HUES64 (cell line): ENCODE measurements at regions not wholly inside any gene's neighbourhood (a gene's known extent, or its start where the extent isn't known, plus 50 kb on each side); places are given as distances from the start of the nearest gene placed in this dataset.
"Not testable (repeated sequence)": the region's sequence is repeated elsewhere in the genome, so short reads cannot be mapped to it uniquely, and the experiment has no call there.

Source experiments
- H3K27ac ChIP-seq: 2 replicates; pipeline ENCODE4 v1.7.0; 2013; ENCODE audit warnings: low read depth, low read length, inconsistent platforms
- H3K27me3 ChIP-seq: 2 replicates; pipeline ENCODE4 v1.6.1; 2013; ENCODE audit warnings: mild to moderate bottlenecking, low read length; ENCODE audit not compliant: insufficient read depth
- H3K36me3 ChIP-seq: 2 replicates; pipeline ENCODE4 v1.6.1; 2013; ENCODE audit warnings: mild to moderate bottlenecking, low read length; ENCODE audit not compliant: insufficient read depth
- H3K4me1 ChIP-seq: 2 replicates; pipeline ENCODE4 v1.6.1; 2013; ENCODE audit warnings: mild to moderate bottlenecking, low read length, moderate library complexity; ENCODE audit not compliant: insufficient read depth
- H3K4me3 ChIP-seq: 2 replicates; pipeline ENCODE4 v1.5.1; 2013; ENCODE audit warnings: mild to moderate bottlenecking, low read length, moderate library complexity
- H3K9ac ChIP-seq: 2 replicates; pipeline ENCODE4 v1.6.1; 2013; ENCODE audit warnings: mild to moderate bottlenecking, low read depth, low read length
- H3K9me3 ChIP-seq: 2 replicates; pipeline ENCODE4 v1.6.1; 2013; ENCODE audit warnings: low read depth, low read length; ENCODE audit not compliant: insufficient read depth
- WGBS: fragments of 150-250, 120-280 bp; methylation state at CpG from one replicate; pipeline ENCODE4 v1.1.7; 2013; ENCODE audit warnings: missing lambda C conversion rate; 5-methylcytosine and 5-hydroxymethylcytosine counted together

DNA sequence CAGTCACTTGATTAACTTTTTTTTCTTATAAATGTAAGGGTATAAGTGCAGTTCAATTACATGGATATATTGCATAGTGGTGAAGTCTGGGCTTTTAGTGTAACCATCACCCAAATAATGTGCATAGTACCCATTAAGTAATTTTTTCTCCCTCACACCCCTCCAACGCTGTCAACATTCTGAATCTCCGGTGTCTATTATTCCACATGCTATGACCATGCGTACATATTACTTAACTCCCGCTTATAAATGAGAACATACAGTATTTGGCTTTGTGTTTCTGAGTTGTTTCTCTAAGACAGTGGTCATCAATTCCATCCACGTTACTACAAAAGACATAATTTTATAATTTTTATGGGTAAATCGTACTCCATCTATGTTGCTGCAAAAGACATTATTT lies 1191.1 kb downstream of the NCAM2 start:
- 97% methylated on average over 3 of the region's 6 CpGs for WGBS
- Histone ChIP-seq H3K4me1 (no peaks in the 10 kb centered on the region), H3K4me3 (no peak overlapping the region), H3K27ac (no peak overlapping the region), H3K9ac (no peak overlapping the region), H3K36me3 (no peaks in the 10 kb centered on the region), H3K9me3 (no peaks in the 10 kb centered on the region), H3K27me3 (no peaks in the 10 kb centered on the region)

DNA sequence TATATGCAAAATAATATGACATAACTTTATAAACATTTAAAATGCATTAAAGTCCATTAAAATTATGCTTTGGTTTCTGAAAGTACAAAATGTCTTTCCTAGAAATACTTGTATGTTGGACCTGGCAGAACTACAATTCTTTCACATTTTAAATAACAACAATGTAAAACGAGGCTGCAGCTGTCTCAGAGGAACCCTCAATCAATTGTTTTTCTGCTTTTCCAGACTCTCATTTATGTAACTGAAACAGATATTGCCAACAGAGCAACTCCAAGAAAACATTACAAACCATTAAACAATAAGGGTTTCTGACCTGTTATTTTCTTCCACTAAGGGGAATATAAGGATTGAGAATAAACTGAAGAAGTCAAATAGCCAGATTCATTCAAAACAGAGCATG lies 1193.4 kb downstream of the NCAM2 start:
- 94% methylated on average over 1 of the region's 1 CpG for WGBS
- no peaks in the 10 kb centered on the region for H3K4me1 ChIP-seq
- H3K4me3 ChIP-seq, result no peak overlapping the region
- H3K36me3 ChIP-seq, result no peaks in the 10 kb centered on the region
- no peak overlapping the region for H3K27ac ChIP-seq
- 0 out of 2 replicates have a peak, but pooled peaks cover 2% of the 10 kb centered on the region for H3K9me3 ChIP-seq
- H3K9ac ChIP-seq, result no peak overlapping the region
- H3K27me3 ChIP-seq, result no peaks in the 10 kb centered on the region

DNA sequence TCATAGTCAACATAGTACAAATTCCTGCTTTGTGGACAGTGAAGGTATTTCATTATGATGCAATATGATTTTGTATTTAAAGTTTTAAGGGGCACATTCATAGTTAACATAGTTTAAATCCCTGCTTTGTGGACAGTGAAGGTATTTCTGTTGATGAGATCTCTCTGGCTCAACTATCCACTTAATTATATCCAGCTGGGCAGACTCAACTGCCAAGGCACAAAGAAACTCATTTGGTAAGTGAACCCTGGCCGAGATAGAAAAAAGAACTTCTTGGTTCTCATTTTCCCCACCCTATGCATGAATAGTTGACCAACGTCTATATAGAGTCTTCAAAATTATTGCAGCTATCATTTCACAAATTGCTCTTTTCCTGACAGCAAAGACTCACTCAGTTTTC lies 1194.6 kb downstream of the NCAM2 start:
- 89% methylated on average over 2 of the region's 2 CpGs for WGBS
- H3K9me3 ChIP-seq, result 0 out of 2 replicates have a peak, but pooled peaks cover 3% of the 10 kb centered on the region
- H3K27ac ChIP-seq, result no peak overlapping the region
- no peak overlapping the region for H3K4me3 ChIP-seq
- no peaks in the 10 kb centered on the region for H3K4me1 ChIP-seq
- H3K9ac ChIP-seq, result no peak overlapping the region
- H3K36me3 ChIP-seq, result no peaks in the 10 kb centered on the region
- H3K27me3 ChIP-seq, result no peaks in the 10 kb centered on the region

DNA sequence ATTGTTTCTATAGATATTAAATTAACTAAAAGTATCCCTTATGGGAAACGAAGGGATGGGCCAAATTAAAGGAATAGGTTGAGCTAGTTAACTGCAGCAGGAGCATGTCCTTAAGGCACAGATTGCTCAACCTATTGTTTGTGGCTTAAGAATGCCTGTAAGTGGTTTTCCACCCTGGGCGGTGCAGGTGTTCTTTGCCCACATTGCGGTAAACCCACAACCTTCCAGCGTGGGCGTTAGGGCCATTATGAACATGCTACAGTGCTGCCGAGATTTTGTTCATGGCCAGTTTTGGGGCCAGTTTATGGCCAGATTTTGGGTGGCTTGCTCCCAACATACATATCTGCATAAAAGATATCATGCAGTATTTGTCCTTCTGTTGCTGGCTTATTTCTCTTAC lies 1196.8 kb downstream of the NCAM2 start:
- not testable (repeated sequence) for H3K9me3 ChIP-seq, H3K4me3 ChIP-seq
- 97% methylated on average over 6 of the region's 6 CpGs for WGBS

DNA sequence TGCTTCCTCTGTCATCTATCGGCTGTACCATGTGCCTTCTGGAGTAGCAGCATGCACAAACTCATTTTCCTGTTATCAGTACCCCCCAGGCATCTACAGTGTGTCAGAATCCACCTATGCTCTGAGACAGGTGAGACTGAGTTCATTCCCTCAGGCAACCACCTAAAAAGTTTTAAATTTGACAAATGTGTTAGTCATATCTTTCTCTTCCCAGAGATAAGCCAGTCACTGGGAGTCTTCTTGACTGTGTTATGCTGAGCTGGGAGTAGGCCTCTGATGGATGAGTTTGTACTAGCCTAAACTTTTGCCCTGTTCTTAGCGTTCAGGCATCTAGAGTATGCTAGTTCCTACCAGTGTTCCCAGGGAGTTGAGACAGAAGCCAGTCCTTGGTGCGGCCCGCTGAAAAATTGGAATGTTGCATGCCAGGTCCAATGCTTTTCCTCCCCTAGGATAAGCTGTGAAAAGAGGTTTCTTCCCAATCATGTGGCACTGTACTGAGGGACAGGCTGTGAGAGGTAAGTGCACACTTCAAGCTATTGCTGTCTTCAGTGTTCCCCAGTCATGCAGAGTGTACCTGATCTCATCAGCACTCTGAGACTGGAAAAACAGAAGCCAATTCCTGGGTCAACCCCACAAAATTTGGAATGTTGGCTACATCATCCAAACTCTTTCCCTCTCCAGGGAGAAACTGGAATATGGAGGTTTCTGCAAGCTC lies 1202.3 kb downstream of the NCAM2 start:
- Histone ChIP-seq H3K4me1 (no peaks in the 10 kb centered on the region), H3K4me3 (no peak overlapping the region), H3K27ac (no peak overlapping the region), H3K36me3 (no peaks in the 10 kb centered on the region), H3K9me3 (0 out of 2 replicates have a peak, but pooled peaks cover 2% of the 10 kb centered on the region), H3K27me3 (no peaks in the 10 kb centered on the region), H3K9ac (no peak overlapping the region)
- WGBS, result 93% methylated on average over 4 of the region's 4 CpGs

More for the DNA sequence above, 1196.8 kb downstream of the NCAM2 start:
- not testable (repeated sequence) for H3K36me3 ChIP-seq, H3K27ac ChIP-seq, H3K4me1 ChIP-seq, H3K9ac ChIP-seq, H3K27me3 ChIP-seq

DNA sequence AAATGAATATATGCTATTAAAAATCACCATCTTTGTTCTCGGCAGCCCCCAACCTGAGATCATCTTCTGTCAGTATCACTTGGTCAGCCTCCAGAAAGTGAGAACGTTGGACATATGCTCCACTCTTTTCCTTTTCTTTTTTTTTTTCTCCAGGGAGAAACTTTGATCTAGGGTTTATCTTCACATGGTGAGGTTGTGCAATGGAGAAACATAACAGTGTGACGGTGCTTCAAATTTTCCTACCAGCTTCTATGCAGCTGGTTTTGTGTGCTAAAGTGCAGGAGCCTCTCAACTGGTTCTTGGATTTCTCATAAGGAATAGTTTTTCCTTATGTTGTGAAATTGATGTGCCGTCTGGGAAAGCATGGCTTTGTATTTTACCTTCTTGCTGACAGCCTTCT lies 1202.9 kb downstream of the NCAM2 start:
- Histone ChIP-seq H3K4me3 (no peak overlapping the region), H3K36me3 (no peaks in the 10 kb centered on the region), H3K9ac (no peak overlapping the region), H3K27me3 (no peaks in the 10 kb centered on the region), H3K4me1 (no peaks in the 10 kb centered on the region), H3K27ac (no peak overlapping the region), H3K9me3 (0 out of 2 replicates have a peak, but pooled peaks cover 2% of the 10 kb centered on the region)
- WGBS, result 97% methylated on average over 3 of the region's 4 CpGs

DNA sequence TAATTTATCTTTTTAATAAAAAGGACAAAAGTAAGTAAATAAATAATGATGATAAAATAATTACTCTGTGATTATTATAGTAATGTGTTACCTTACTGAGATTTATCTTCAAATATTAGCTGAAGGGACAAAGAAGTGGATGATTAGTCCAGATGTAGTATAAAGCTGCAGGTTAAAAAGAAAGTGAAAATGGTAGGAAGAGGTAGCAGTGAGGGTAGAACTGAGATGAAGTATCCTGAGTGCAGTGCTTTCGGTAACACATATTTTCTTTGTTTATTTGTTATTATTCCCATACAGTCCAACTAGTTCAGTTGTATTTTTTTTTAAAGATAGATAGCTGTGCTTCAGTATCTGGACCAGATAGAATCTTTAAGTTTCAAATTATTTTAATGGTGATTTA lies 1203.5 kb downstream of the NCAM2 start:
- H3K4me3 ChIP-seq, result no peak overlapping the region
- no peaks in the 10 kb centered on the region for H3K27me3 ChIP-seq
- H3K27ac ChIP-seq, result no peak overlapping the region
- 0 out of 2 replicates have a peak, but pooled peaks cover 2% of the 10 kb centered on the region for H3K9me3 ChIP-seq
- no peak overlapping the region for H3K9ac ChIP-seq
- no peaks in the 10 kb centered on the region for H3K4me1 ChIP-seq
- no peaks in the 10 kb centered on the region for H3K36me3 ChIP-seq
- no CpG with 5 or more reads among the region's 1 CpG for WGBS

DNA sequence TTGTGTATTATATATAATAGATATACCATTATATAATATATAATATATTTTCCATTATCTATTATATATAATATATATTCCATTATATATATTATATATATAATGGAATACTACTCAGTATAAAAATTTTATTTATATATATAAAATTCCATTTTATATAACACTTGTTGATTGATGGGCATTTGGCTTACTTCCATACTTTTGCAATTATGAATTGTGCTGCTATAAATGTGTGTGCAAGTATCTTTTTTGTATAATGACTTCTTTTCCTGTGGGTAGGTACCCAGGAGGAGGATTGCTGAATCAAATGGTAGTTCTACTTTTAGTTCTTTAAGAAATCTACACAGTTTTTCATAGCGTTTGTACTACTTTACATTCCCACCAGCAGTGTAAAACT lies 1211.1 kb downstream of the NCAM2 start:
- Histone ChIP-seq H3K27ac (no peak overlapping the region), H3K27me3 (no peaks in the 10 kb centered on the region), H3K9ac (no peak overlapping the region), H3K4me1 (no peaks in the 10 kb centered on the region), H3K36me3 (no peaks in the 10 kb centered on the region), H3K4me3 (no peak overlapping the region), H3K9me3 (no peaks in the 10 kb centered on the region)
- WGBS, result 100% methylated on average over 1 of the region's 1 CpG

DNA sequence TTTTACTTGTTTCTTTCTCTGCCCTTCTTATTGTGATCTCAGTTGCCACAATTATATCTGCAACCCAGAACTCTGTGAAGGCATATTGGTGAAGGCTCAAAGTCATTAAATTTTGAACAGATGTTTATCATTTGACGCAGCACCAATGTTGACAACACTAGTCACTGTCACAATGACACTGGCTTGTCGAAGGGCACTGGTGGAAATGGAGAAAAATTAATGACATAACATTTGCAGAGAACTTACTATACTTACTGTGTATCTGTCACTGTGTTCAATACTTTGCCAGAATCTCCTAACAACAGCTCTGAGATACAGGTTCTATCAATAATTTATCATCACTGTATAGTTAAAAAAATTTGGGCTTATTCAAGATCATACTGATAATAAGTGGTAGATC lies 1213.7 kb downstream of the NCAM2 start:
- Histone ChIP-seq H3K9me3 (no peaks in the 10 kb centered on the region), H3K4me1 (no peaks in the 10 kb centered on the region), H3K27me3 (no peaks in the 10 kb centered on the region), H3K4me3 (no peak overlapping the region), H3K36me3 (no peaks in the 10 kb centered on the region), H3K9ac (no peak overlapping the region), H3K27ac (no peak overlapping the region)
- WGBS, result 100% methylated on average over 2 of the region's 2 CpGs

DNA sequence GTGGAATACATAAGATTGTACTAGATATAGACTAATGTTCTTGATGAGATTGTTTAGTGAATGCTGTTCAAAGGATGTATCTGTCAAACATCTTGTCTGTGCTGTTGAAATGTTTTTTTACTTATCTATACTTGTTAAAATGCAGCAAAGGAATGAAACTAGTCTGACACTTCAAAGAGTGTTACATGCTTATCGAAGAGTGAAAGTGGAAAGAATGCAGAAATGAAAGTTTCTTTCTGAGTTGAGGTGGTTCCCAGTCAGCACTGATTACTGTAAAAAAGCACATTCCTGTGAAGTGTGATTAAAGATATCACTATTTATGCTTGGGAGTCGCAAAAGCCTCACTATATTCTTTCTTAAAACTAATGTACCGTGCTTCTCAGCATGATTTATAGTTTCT lies 1225.2 kb downstream of the NCAM2 start:
- Histone ChIP-seq H3K4me3 (no peak overlapping the region), H3K27ac (no peak overlapping the region), H3K4me1 (no peaks in the 10 kb centered on the region), H3K9me3 (no peaks in the 10 kb centered on the region), H3K27me3 (no peaks in the 10 kb centered on the region), H3K36me3 (no peaks in the 10 kb centered on the region), H3K9ac (no peak overlapping the region)
- WGBS, result 96% methylated on average over 1 of the region's 3 CpGs

DNA sequence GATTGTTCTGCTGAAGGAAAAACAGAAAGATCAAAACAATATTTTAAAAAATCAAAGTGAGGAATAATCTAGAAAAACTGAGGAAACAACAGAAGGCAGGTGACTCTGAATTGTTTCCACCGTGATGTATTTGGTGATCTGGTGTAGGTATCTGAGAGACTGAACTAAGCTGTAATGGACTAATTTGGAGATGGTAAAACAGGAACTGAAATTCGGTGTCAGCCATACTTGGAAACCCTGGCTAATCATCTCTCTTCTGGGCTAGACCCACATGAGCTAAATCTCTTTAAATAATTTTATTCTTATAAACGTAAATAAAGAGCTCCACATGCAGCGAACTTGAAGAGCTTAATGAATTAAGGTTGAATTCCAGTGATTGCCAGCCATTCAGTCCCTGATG lies 1226.1 kb downstream of the NCAM2 start:
- Histone ChIP-seq H3K9ac (no peak overlapping the region), H3K27me3 (no peaks in the 10 kb centered on the region), H3K4me1 (no peaks in the 10 kb centered on the region), H3K27ac (no peak overlapping the region), H3K36me3 (no peaks in the 10 kb centered on the region), H3K4me3 (no peak overlapping the region), H3K9me3 (no peaks in the 10 kb centered on the region)
- 96% methylated on average over 4 of the region's 4 CpGs for WGBS

DNA sequence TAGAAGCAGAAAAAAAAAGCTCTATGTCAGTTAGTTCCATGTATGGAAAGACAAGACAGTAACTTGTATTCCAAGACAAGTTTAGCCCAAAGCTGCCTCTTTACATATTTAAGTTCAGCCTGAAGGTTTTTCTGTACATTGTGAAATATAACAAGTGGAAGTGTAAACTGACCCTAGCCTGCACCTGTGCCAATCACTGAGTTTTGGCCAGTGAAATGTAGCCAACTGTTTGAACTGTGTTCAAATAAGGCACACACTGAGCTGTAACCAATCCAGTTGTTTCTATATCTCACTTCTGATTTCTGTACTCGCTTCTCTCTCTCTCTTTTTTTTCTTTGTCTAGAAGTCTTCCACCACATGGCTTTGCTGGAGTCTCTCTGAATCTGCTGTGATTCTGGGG lies 1227.1 kb downstream of the NCAM2 start:
- Histone ChIP-seq H3K36me3 (no peaks in the 10 kb centered on the region), H3K27me3 (no peaks in the 10 kb centered on the region), H3K9me3 (no peaks in the 10 kb centered on the region), H3K4me1 (peaks cover 6% of the 10 kb centered on the region), H3K4me3 (no peak overlapping the region), H3K9ac (no peak overlapping the region), H3K27ac (no peak overlapping the region)
- 92% methylated on average over 1 of the region's 1 CpG for WGBS
